ENCODE measurements at regions not wholly inside any gene's neighbourhood (a gene's known extent, or its start where the extent isn't known, plus 50 kb on each side); places are given as distances from the start of the nearest gene placed in this dataset.

DNA sequence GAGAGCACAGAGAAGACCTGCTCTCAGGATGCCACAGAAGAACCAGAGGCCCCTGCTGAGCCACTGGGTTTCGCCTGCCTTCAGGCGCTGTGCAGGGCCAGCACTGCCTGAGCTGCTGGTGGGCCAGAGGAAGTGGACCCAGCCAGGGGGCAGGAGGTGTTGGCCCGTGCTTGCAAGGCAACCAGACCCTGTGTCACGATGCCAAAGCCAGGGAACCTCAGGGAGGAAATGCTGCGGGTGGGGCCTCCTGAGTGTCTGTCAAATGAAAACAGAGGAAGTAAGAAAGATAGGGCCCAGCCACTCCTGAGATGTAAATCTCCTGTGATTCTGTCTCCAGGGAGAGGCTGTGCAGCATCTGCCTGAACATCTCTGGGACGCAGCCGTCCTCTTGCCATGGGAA is 58.1 kb upstream of the ADORA2B start:
- H3K27ac Mint-ChIP-seq: peak overlapping the region; percentile 41 to 95 (median 88)

DNA sequence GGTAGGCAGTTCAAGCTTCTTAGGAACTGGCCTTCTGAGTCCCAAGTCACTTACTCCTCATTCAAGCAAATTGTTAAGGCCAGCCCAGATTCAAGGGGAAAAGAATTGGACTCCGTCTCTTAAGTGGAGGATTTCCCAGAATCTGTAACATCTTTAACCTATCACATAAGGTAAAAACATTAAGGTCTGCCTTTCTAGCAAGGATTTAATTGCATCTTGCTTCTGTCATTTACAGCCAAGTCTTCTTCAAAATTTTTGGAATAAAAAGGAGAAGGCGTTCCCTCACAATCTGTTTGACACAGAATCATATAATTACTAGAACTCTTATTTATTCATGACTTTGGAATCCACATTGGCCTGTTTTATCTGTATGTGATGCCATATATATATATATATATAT is 56.5 kb upstream of the ADORA2B start:
- Histone ChIP-seq H3K9ac (ENCODE audit: insufficient read depth, low read length, poor library complexity, severe bottlenecking) (no peak overlapping the region), H3K4me1 (ENCODE audit: control insufficient read depth in 1 of 2, insufficient read depth in 2 of 2, low read length in 2 of 2) (peaks cover 24 to 51% of the 10 kb centered on the region in 2 donors), H3K27me3 (ENCODE audit: control insufficient read depth in 2 of 2, insufficient read depth in 2 of 2, low read length in 2 of 2) (no peaks in the 10 kb centered on the region), H4K20me1 (ENCODE audit: insufficient read depth, low read length) (no peaks in the 10 kb centered on the region), H3K9me3 (replicated peaks in 1 of 2; ENCODE audit: control insufficient read depth in 1 of 2, insufficient read depth in 1 of 2, low read length in 2 of 2) (no peaks in the 10 kb centered on the region), H3K36me3 (replicated peaks in 1 of 2; ENCODE audit: control insufficient read depth in 1 of 2, insufficient read depth in 2 of 2, low read length in 2 of 2) (no peaks in the 10 kb centered on the region), H2AFZ (ENCODE audit: insufficient read depth, low read depth, low read length, poor library complexity, severe bottlenecking) (no peak overlapping the region), H3K4me3 (replicated peaks in 1 of 3; ENCODE audit: low read depth in 2 of 3, low read length in 3 of 3) (no peak overlapping the region), H3K79me2 (ENCODE audit: insufficient read depth, low read length) (no peaks in the 10 kb centered on the region), H3K4me2 (replicated peaks; ENCODE audit: extremely low read depth, low read length, poor library complexity, severe bottlenecking) (no peak overlapping the region), H3K27ac (ENCODE audit: low read depth in 1 of 2, low read length in 2 of 2) (no peak overlapping the region)
- peaks cover 0 to 5% (median 2%) of the 10 kb centered on the region in 3 donors for H3K27me3 Mint-ChIP-seq (ENCODE audit: low read depth in 3 of 3)
- intact Hi-C loops (cut with micrococcal nuclease): loop anchor here (5.0 to 10.0 kb wide), 2 partner anchors 39 to 54 kb away; no protein-coding TSS in a partner anchor
- no peak for DNase-seq
- WGBS (ENCODE audit: insufficient coverage): no CpG with 5 or more reads among the region's 2 CpGs
- H3K36me3 Mint-ChIP-seq: no peaks in the 10 kb centered on the region
- no peak overlapping the region for H3K4me3 Mint-ChIP-seq
- H3K27ac Mint-ChIP-seq: peak overlapping the region in 1 of 7 donors; percentile 55
- TF ChIP-seq, protein P1, sequence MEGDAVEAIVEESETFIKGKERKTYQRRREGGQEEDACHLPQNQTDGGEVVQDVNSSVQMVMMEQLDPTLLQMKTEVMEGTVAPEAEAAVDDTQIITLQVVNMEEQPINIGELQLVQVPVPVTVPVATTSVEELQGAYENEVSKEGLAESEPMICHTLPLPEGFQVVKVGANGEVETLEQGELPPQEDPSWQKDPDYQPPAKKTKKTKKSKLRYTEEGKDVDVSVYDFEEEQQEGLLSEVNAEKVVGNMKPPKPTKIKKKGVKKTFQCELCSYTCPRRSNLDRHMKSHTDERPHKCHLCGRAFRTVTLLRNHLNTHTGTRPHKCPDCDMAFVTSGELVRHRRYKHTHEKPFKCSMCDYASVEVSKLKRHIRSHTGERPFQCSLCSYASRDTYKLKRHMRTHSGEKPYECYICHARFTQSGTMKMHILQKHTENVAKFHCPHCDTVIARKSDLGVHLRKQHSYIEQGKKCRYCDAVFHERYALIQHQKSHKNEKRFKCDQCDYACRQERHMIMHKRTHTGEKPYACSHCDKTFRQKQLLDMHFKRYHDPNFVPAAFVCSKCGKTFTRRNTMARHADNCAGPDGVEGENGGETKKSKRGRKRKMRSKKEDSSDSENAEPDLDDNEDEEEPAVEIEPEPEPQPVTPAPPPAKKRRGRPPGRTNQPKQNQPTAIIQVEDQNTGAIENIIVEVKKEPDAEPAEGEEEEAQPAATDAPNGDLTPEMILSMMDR (IDR thresholded peaks at IDR 0.05): no peak
- H3K9me3 Mint-ChIP-seq: peaks cover 0 to under 1% (median 0%) of the 10 kb centered on the region in 7 donors
- H3K4me1 Mint-ChIP-seq: peaks cover 44% of the 10 kb centered on the region

More for the DNA sequence above, 58.1 kb upstream of the ADORA2B start:
- Histone ChIP-seq H3K36me3 (replicated peaks in 1 of 2; ENCODE audit: control insufficient read depth in 1 of 2, insufficient read depth in 2 of 2, low read length in 2 of 2) (no peaks in the 10 kb centered on the region), H3K4me2 (replicated peaks; ENCODE audit: extremely low read depth, low read length, poor library complexity, severe bottlenecking) (peak overlapping the region; percentile 41), H3K27me3 (ENCODE audit: control insufficient read depth in 2 of 2, insufficient read depth in 2 of 2, low read length in 2 of 2) (no peaks in the 10 kb centered on the region), H3K9me3 (replicated peaks in 1 of 2; ENCODE audit: control insufficient read depth in 1 of 2, insufficient read depth in 1 of 2, low read length in 2 of 2) (no peaks in the 10 kb centered on the region), H2AFZ (ENCODE audit: insufficient read depth, low read depth, low read length, poor library complexity, severe bottlenecking) (peak overlapping the region; percentile 78), H3K9ac (ENCODE audit: insufficient read depth, low read length, poor library complexity, severe bottlenecking) (peak overlapping the region; percentile 16), H4K20me1 (ENCODE audit: insufficient read depth, low read length) (no peaks in the 10 kb centered on the region), H3K4me3 (replicated peaks in 1 of 3; ENCODE audit: low read depth in 2 of 3, low read length in 3 of 3) (no peak overlapping the region), H3K27ac (ENCODE audit: low read depth in 1 of 2, low read length in 2 of 2) (peak overlapping the region in 1 of 2 donors; percentile 73), H3K79me2 (ENCODE audit: insufficient read depth, low read length) (no peaks in the 10 kb centered on the region), H3K4me1 (ENCODE audit: control insufficient read depth in 1 of 2, insufficient read depth in 2 of 2, low read length in 2 of 2) (peaks cover 26 to 51% of the 10 kb centered on the region in 2 donors)
- Mint-ChIP-seq H3K4me1 (peaks cover 55% of the 10 kb centered on the region), H3K27me3 (ENCODE audit: low read depth in 3 of 3) (peaks cover 0 to 4% (median 2%) of the 10 kb centered on the region in 3 donors), H3K4me3 (peak overlapping the region; percentile 34 to 70), H3K9me3 (peaks cover 0 to 2% (median 0%) of the 10 kb centered on the region in 7 donors), H3K36me3 (no peaks in the 10 kb centered on the region)
- TF ChIP-seq, protein P1 (IDR thresholded peaks at IDR 0.05): no peak
- DNase-seq: peak; percentile 42 to 63 (median 55)
- intact Hi-C loops (cut with micrococcal nuclease): loop anchor here (5.0 to 10.0 kb wide), 2 partner anchors 40 to 52 kb away; no protein-coding TSS in a partner anchor
- WGBS (ENCODE audit: insufficient coverage): 17% methylated on average over 7 of the region's 7 CpGs
